HG02885 (cell line): ENCODE measurements at regions not wholly inside any gene's neighbourhood (a gene's known extent, or its start where the extent isn't known, plus 50 kb on each side); places are given as distances from the start of the nearest gene placed in this dataset.

ENCODE experiments used
- ATAC-seq: cut with Tn5 transposase; IDR thresholded peaks from one replicate; pipeline ENCODE4 v1.9.1; 2021; ENCODE audit warnings: mild to moderate bottlenecking; ENCODE audit not compliant: unreplicated experiment, poor library complexity

GRCh38 chr18:39380866-39381265, 1815.3 kb upstream of the CELF4 start:
- no peak for ATAC-seq

- no peak for ATAC-seq
These were observed 1814.7 kb upstream of the CELF4 start for GRCh38 chr18:39380186-39380725.

GRCh38 chr18:39375066-39375465, 1809.5 kb upstream of the CELF4 start:
- no peak for ATAC-seq

- ATAC-seq: no peak
These were observed 1806.4 kb upstream of the CELF4 start for GRCh38 chr18:39371996-39372395.

GRCh38 chr18:39366656-39367055, 1801.1 kb upstream of the CELF4 start:
- no peak for ATAC-seq

- no peak for ATAC-seq
These were observed 1800.4 kb upstream of the CELF4 start for GRCh38 chr18:39365836-39366485.

- no peak for ATAC-seq
These were observed 1794.5 kb upstream of the CELF4 start for GRCh38 chr18:39360072-39360471.

GRCh38 chr18:39359636-39360035, 1794.0 kb upstream of the CELF4 start:
- no peak for ATAC-seq

- ATAC-seq: no peak
These were observed 1785.3 kb upstream of the CELF4 start for GRCh38 chr18:39350945-39351344.

GRCh38 chr18:39349801-39350200, 1784.2 kb upstream of the CELF4 start:
- no peak for ATAC-seq

GRCh38 chr18:39348757-39349156, 1783.2 kb upstream of the CELF4 start:
- ATAC-seq: no peak

GRCh38 chr18:39347701-39348100, 1782.1 kb upstream of the CELF4 start:
- no peak for ATAC-seq

GRCh38 chr18:39346916-39347315, 1781.3 kb upstream of the CELF4 start:
- ATAC-seq: no peak

- ATAC-seq: no peak
These were observed 1779.7 kb upstream of the CELF4 start for GRCh38 chr18:39345321-39345720.

- ATAC-seq: no peak
These were observed 1778.9 kb upstream of the CELF4 start for GRCh38 chr18:39344487-39344886.

GRCh38 chr18:39341129-39341528, 1775.5 kb upstream of the CELF4 start:
- no peak for ATAC-seq

GRCh38 chr18:39340418-39340817, 1774.8 kb upstream of the CELF4 start:
- no peak for ATAC-seq

- no peak for ATAC-seq
These were observed 1764.1 kb upstream of the CELF4 start for GRCh38 chr18:39329496-39330275.

- ATAC-seq: no peak
These were observed 1761.2 kb upstream of the CELF4 start for GRCh38 chr18:39326772-39327171.

GRCh38 chr18:39325973-39326372, 1760.4 kb upstream of the CELF4 start:
- ATAC-seq: no peak

GRCh38 chr18:39319141-39319540, 1753.5 kb upstream of the CELF4 start:
- no peak for ATAC-seq

GRCh38 chr18:39318462-39318861, 1752.9 kb upstream of the CELF4 start:
- ATAC-seq: no peak
